ENCODE measurements at regions not wholly inside any gene's neighbourhood (a gene's known extent, or its start where the extent isn't known, plus 50 kb on each side); places are given as distances from the start of the nearest gene placed in this dataset.

- peak; percentile 16 to 49 for DNase-seq
Measured at GRCh38 chr9:4382722-4383317, 83.0 kb upstream of the GLIS3 start.

GRCh38 chr9:4381744-4382143, 81.9 kb upstream of the GLIS3 start:
- no peak for DNase-seq

GRCh38 chr9:4380406-4380805, 80.5 kb upstream of the GLIS3 start:
- DNase-seq: no peak

GRCh38 chr9:4375424-4376200, 75.7 kb upstream of the GLIS3 start:
- DNase-seq: peak in 1 of 2 experiments; percentile 37

- no peak for DNase-seq
Measured at GRCh38 chr9:4371108-4371507, 71.2 kb upstream of the GLIS3 start.

GRCh38 chr9:4370501-4370900, 70.6 kb upstream of the GLIS3 start:
- no peak for DNase-seq

- peak; percentile 35 to 63 for DNase-seq
Measured at GRCh38 chr9:4366591-4367330, 66.9 kb upstream of the GLIS3 start.

GRCh38 chr9:4365055-4365454, 65.2 kb upstream of the GLIS3 start:
- no peak for DNase-seq

GRCh38 chr9:4362281-4362680, 62.4 kb upstream of the GLIS3 start:
- DNase-seq: no peak

- no peak for DNase-seq
Measured at GRCh38 chr9:4359016-4359415, 59.1 kb upstream of the GLIS3 start.

- DNase-seq: no peak
Measured at GRCh38 chr9:4357929-4358328, 58.1 kb upstream of the GLIS3 start.

GRCh38 chr9:4356306-4356705, 56.4 kb upstream of the GLIS3 start:
- no peak for DNase-seq

GRCh38 chr9:4353236-4353635, 53.4 kb upstream of the GLIS3 start:
- no peak for DNase-seq

- DNase-seq: no peak
Measured at GRCh38 chr9:4349816-4350418, 50.0 kb upstream of the GLIS3 start.
